A549 (cell line): ENCODE measurements at regions not wholly inside any gene's neighbourhood (a gene's known extent, or its start where the extent isn't known, plus 50 kb on each side); places are given as distances from the start of the nearest gene placed in this dataset.

Experiments used
- ATAC-seq, 2 experiments: fragments of 200-7000 bp in 1 of 2; fragments of >200 bp in 1 of 2; cut with Nextera tagmentation in 1 of 2; cut with Tn5 transposase in 1 of 2; 3 replicates each; pipeline versions ENCODE4 v1.8.0 to v1.9.1; 2018 to 2020; ENCODE audit warnings: mild to moderate bottlenecking in 1 of 2, moderate library complexity in 1 of 2
- CTCF ChIA-PET: fragments of 300-600 bp; sonication (Branson Sonifier 250); formaldehyde crosslinking; extraction: SDS; loops from one replicate; lab custom pipeline; 2021; ENCODE audit warnings: antibody characterized with exemption, inconsistent platforms; lab: Yijun Ruan, JAX
- POLR2A ChIA-PET: fragments of 350-600 bp; formaldehyde crosslinking; extraction: SDS; loops from one replicate; lab custom pipeline; 2021; ENCODE audit warnings: antibody characterized with exemption, inconsistent platforms; lab: Yijun Ruan, JAX
- DNase-seq, 2 experiments: peaks; one replicate each; pipeline versions ENCODE4 v3.0.0 to v3.0.0-alpha.2; 2011 to 2016; ENCODE audit warnings: low read depth in 1 of 2, low spot score in 1 of 2
- FAIRE-seq: peaks from 2 replicates; lab custom pipeline; 2011; peaks lifted over from hg19 to GRCh38; lab: Jason Lieb, UNC
- H3K27ac ChIP-seq, 2 experiments: fragments of >200 bp; sonication (Bioruptor Twin); formaldehyde crosslinking; 3 replicates each; pipeline ENCODE4 v1.5.1; 2016 to 2017
- H3K4me1 ChIP-seq: fragments of >200 bp; sonication (Bioruptor Twin); formaldehyde crosslinking; 3 replicates; pipeline ENCODE4 v1.6.1; 2016
- H3K4me2 ChIP-seq: fragments of >200 bp; sonication (Bioruptor Twin); formaldehyde crosslinking; 3 replicates; pipeline ENCODE4 v1.6.1; 2016
- H3K4me3 ChIP-seq: fragments of >200 bp; sonication (Bioruptor Twin); formaldehyde crosslinking; 3 replicates; pipeline ENCODE4 v1.5.1; 2016
- H3K9me3 ChIP-seq: fragments of >200 bp; sonication (Bioruptor Twin); formaldehyde crosslinking; 3 replicates; pipeline ENCODE4 v1.6.1; 2016
- ATOH8 ChIP-seq: fragments of 250-450 bp; sonication (Bioruptor Pico); IDR thresholded peaks from 2 replicates; pipeline ENCODE4 v1.5.0; 2020; ENCODE audit warnings: low read depth, mild to moderate bottlenecking, moderate library complexity
- CBX8 ChIP-seq: fragments of 200-600 bp; sonication (generic); IDR thresholded peaks from 2 replicates; pipeline ENCODE4 v1.6.1; 2016
- CHD4 ChIP-seq: fragments of 200-600 bp; sonication (generic); IDR thresholded peaks from 2 replicates; pipeline ENCODE4 v1.6.1; 2016; ENCODE audit warnings: antibody characterized with exemption, mild to moderate bottlenecking, borderline replicate concordance
- CTCF ChIP-seq: fragments of >200 bp; sonication (Bioruptor Twin); formaldehyde crosslinking; IDR thresholded peaks from 3 replicates; pipeline ENCODE4 v1.5.1; 2016
- FOSL2 ChIP-seq, 2 experiments: fragments of 450-650 bp in 1 of 2; fragments of >200 bp in 1 of 2; sonication (Bioruptor Twin) in 1 of 2; formaldehyde crosslinking; IDR thresholded peaks; 2 replicates each; pipeline versions ENCODE4 v1.5.0 to v1.6.1; 2016 to 2020; ENCODE audit warnings: mild to moderate bottlenecking in 1 of 2, moderate library complexity in 1 of 2
- HMGXB4 ChIP-seq: fragments of 250-450 bp; sonication (Bioruptor Pico); IDR thresholded peaks from 2 replicates; pipeline ENCODE4 v1.5.0; 2021; ENCODE audit warnings: mild to moderate bottlenecking, moderate library complexity, borderline replicate concordance
- HOXB5 ChIP-seq: fragments of 250-450 bp; sonication (Bioruptor Pico); IDR thresholded peaks from 2 replicates; pipeline ENCODE4 v1.5.0; 2020; ENCODE audit warnings: mild to moderate bottlenecking, moderate library complexity
- REST ChIP-seq: fragments of 200-600 bp; sonication (generic); IDR thresholded peaks from 2 replicates; pipeline ENCODE4 v1.6.1; 2016; ENCODE audit warnings: antibody characterized with exemption, mild to moderate bottlenecking, moderate library complexity
- RFX5 ChIP-seq: fragments of 450-650 bp; IDR thresholded peaks from 2 replicates; pipeline ENCODE4 v1.7.1; 2014; ENCODE audit warnings: antibody characterized with exemption, mild to moderate bottlenecking, moderate library complexity
- ZNF302 ChIP-seq: fragments of 250-450 bp; sonication (Bioruptor Pico); IDR thresholded peaks from 2 replicates; pipeline ENCODE4 v1.9.0; 2021; ENCODE audit warnings: inconsistent platforms, mild to moderate bottlenecking, moderate library complexity
- ZSCAN20 ChIP-seq: fragments of 250-450 bp; sonication (Bioruptor Pico); IDR thresholded peaks from 2 replicates; pipeline ENCODE4 v1.8.0; 2022; ENCODE audit warnings: mild to moderate bottlenecking, moderate library complexity
- WGBS: methylation state at CpG from one replicate; pipeline ENCODE4 v1.1.6; 2017; ENCODE audit errors: missing lambda C conversion rate; 5-methylcytosine and 5-hydroxymethylcytosine counted together

GRCh38 chr18:41809652-41810051 is 145.4 kb upstream of the PIK3C3 start (continued):
- TF ChIP-seq CTCF = no peak
- no peak for TF ChIP-seq ZNF302 (CRISPR knock-in tag)

GRCh38 chr18:41805341-41805740 is 149.7 kb upstream of the PIK3C3 start:
- H3K4me2 ChIP-seq = no peak overlapping the region
- H3K4me3 ChIP-seq = no peak overlapping the region
- no peaks in the 10 kb centered on the region for H3K4me1 ChIP-seq
- no peak for ATAC-seq
- no peak overlapping the region for H3K27ac ChIP-seq
- ChIA-PET POLR2A (no interaction called here), CTCF (no interaction called here)
- no peak for TF ChIP-seq ATOH8 (CRISPR knock-in tag)
- no peak for TF ChIP-seq CHD4
- no peak for TF ChIP-seq ZNF302 (CRISPR knock-in tag)
- TF ChIP-seq RFX5 = no peak
- TF ChIP-seq ZSCAN20 (CRISPR knock-in tag) = no peak
- TF ChIP-seq FOSL2 (IDR thresholded peaks at IDR 0.05) = no peak
- TF ChIP-seq FOSL2 (CRISPR knock-in tag; IDR thresholded peaks at IDR 0.05) = no peak
- no peak for TF ChIP-seq CBX8
- no peak for FAIRE-seq
- no peak for DNase-seq
- H3K9me3 ChIP-seq = no peaks in the 10 kb centered on the region
- 0% methylated on average over 2 of the region's 3 CpGs for whole genome bisulfite sequencing

- FAIRE-seq (no peak), ATAC-seq (no peak)
- ChIA-PET POLR2A (no interaction called here), CTCF (no interaction called here)
- H3K4me1 ChIP-seq = no peaks in the 10 kb centered on the region
- no peak overlapping the region for H3K27ac ChIP-seq
- no peaks in the 10 kb centered on the region for H3K9me3 ChIP-seq
- H3K4me3 ChIP-seq = no peak overlapping the region
- TF ChIP-seq REST (no peak), HOXB5 (CRISPR knock-in tag) (no peak)
- TF ChIP-seq, all 56 proteins: peak for 0
- H3K4me2 ChIP-seq = no peak overlapping the region
- DNase-seq = no peak
- 7% methylated on average over 2 of the region's 2 CpGs for WGBS
Measured at GRCh38 chr18:41798879-41799278, 156.2 kb upstream of the PIK3C3 start.

GRCh38 chr18:41790687-41791086 is 164.3 kb upstream of the PIK3C3 start:
- Histone ChIP-seq H3K27ac (no peak overlapping the region), H3K4me1 (no peaks in the 10 kb centered on the region), H3K4me2 (no peak overlapping the region)
- 2% methylated on average over 5 of the region's 5 CpGs for WGBS
- no peak for DNase-seq
- CTCF ChIA-PET = no interaction called here
- no peak for ATAC-seq
- no peak for FAIRE-seq
- no peak for TF ChIP-seq HMGXB4 (CRISPR knock-in tag)
- TF ChIP-seq, all 56 proteins: peak for 0
- POLR2A ChIA-PET = no interaction called here
- no peaks in the 10 kb centered on the region for H3K9me3 ChIP-seq
- H3K4me3 ChIP-seq = no peak overlapping the region
